Neural cell (in vitro differentiated cells): ENCODE measurements at regions not wholly inside any gene's neighbourhood (a gene's known extent, or its start where the extent isn't known, plus 50 kb on each side); places are given as distances from the start of the nearest gene placed in this dataset.

Experiments
- H2AFZ ChIP-seq: fragments of 200-600, 300-800 bp; sonication (generic), shearing (Covaris generic); 2 replicates; pipeline ENCODE4 v1.6.0; 2014; ENCODE audit warnings: low read depth, mild to moderate bottlenecking, antibody characterized with exemption, low read length, moderate library complexity
- H3F3A ChIP-seq: fragments of 200-600 bp; shearing (Covaris generic); 2 replicates; pipeline ENCODE4 v1.6.1; 2016; ENCODE audit warnings: mild to moderate bottlenecking, moderate library complexity, mixed read lengths, antibody characterized with exemption, low read length; ENCODE audit not compliant: insufficient read depth, poor library complexity, severe bottlenecking
- H3K27ac ChIP-seq: fragments of 200-600, 300-800 bp; sonication (generic), shearing (Covaris generic); 2 replicates; pipeline ENCODE4 v1.5.1; 2014; ENCODE audit warnings: mild to moderate bottlenecking, low read length, moderate library complexity
- H3K27me3 ChIP-seq: fragments of 300-800, 200-600 bp; sonication (generic), shearing (Covaris generic); 2 replicates; pipeline ENCODE4 v1.6.0; 2014; ENCODE audit warnings: mild to moderate bottlenecking, low read depth, low read length, moderate library complexity; ENCODE audit not compliant: insufficient read depth
- H3K36me3 ChIP-seq: fragments of 300-800, 200-600 bp; sonication (generic), shearing (Covaris generic); 2 replicates; pipeline ENCODE4 v1.5.1; 2014; ENCODE audit warnings: mild to moderate bottlenecking, antibody characterized with exemption, low read length, moderate library complexity; ENCODE audit not compliant: insufficient read depth
- H3K4me2 ChIP-seq: fragments of 300-800, 200-600 bp; sonication (generic), shearing (Covaris generic); 2 replicates; pipeline ENCODE4 v1.6.0; 2014; ENCODE audit warnings: mild to moderate bottlenecking, low read length
- H3K4me3 ChIP-seq: fragments of 300-800, 200-600 bp; sonication (generic), shearing (Covaris generic); 2 replicates; pipeline ENCODE4 v1.5.1; 2014; ENCODE audit warnings: mild to moderate bottlenecking, low read length, moderate library complexity
- H3K79me2 ChIP-seq: fragments of 200-600 bp; shearing (Covaris generic); replicated peaks from 2 replicates; pipeline ENCODE4 v1.6.0; 2014; ENCODE audit warnings: mild to moderate bottlenecking, low read length, moderate library complexity; ENCODE audit not compliant: insufficient read depth
- H3K9ac ChIP-seq: fragments of 300-800, 200-600 bp; sonication (generic), shearing (Covaris generic); 2 replicates; pipeline ENCODE4 v1.6.1; 2016; ENCODE audit warnings: mild to moderate bottlenecking, low read length, mixed read lengths
- H3K9me2 ChIP-seq: fragments of 200-600 bp; shearing (Covaris generic); 2 replicates; pipeline ENCODE4 v1.6.1; 2016; ENCODE audit warnings: mild to moderate bottlenecking, low read length, mixed read lengths; ENCODE audit not compliant: insufficient read depth
- H3K9me3 ChIP-seq: fragments of 200-600, 300-800 bp; sonication (generic), shearing (Covaris generic); 2 replicates; pipeline ENCODE4 v1.6.1; 2016; ENCODE audit warnings: mild to moderate bottlenecking, mixed run types, low read length, moderate library complexity, mixed read lengths
- H4K20me1 ChIP-seq: fragments of 200-600 bp; shearing (Covaris generic); 2 replicates; pipeline ENCODE4 v1.6.1; 2016; ENCODE audit warnings: mild to moderate bottlenecking, mixed run types; ENCODE audit not compliant: insufficient read depth
- EP300 ChIP-seq: fragments of 450-650 bp; conservative IDR thresholded peaks from 2 replicates; pipeline ENCODE4 v1.6.1; 2014; ENCODE audit warnings: antibody characterized with exemption, mild to moderate bottlenecking, moderate library complexity; ENCODE audit not compliant: poor library complexity, severe bottlenecking
- EZH2 ChIP-seq: fragments of 200-600, 300-800 bp; shearing (Covaris generic), sonication (generic); IDR thresholded peaks from 2 replicates; pipeline ENCODE4 v1.6.1; 2014; ENCODE audit warnings: antibody characterized with exemption, low read length, borderline replicate concordance, mild to moderate bottlenecking; ENCODE audit not compliant: insufficient read depth, poor library complexity, severe bottlenecking
- MXI1 ChIP-seq: fragments of 450-650 bp; conservative IDR thresholded peaks from 2 replicates; pipeline ENCODE4 v1.6.1; 2014; ENCODE audit warnings: antibody characterized with exemption, mild to moderate bottlenecking; ENCODE audit not compliant: poor library complexity, severe bottlenecking
- POLR2AphosphoS5 ChIP-seq: IDR thresholded peaks from 2 replicates; pipeline ENCODE4 v1.6.1; 2012
- RAD21 ChIP-seq: fragments of 450-650 bp; conservative IDR thresholded peaks from 2 replicates; pipeline ENCODE4 v1.6.1; 2014; ENCODE audit warnings: antibody characterized with exemption, mild to moderate bottlenecking, moderate library complexity
- REST ChIP-seq: IDR thresholded peaks from 2 replicates; pipeline ENCODE4 v1.6.1; 2012; ENCODE audit warnings: borderline replicate concordance
- SMC3 ChIP-seq: fragments of 450-650 bp; conservative IDR thresholded peaks from 2 replicates; pipeline ENCODE4 v1.6.1; 2014; ENCODE audit warnings: antibody characterized with exemption, mild to moderate bottlenecking, moderate library complexity; ENCODE audit not compliant: poor library complexity
- TAF1 ChIP-seq: IDR thresholded peaks from 2 replicates; pipeline ENCODE4 v1.6.1; 2012; ENCODE audit warnings: low read depth
- TF ChIP-seq, protein P1 (sequence below): fragments of 450-650 bp; IDR thresholded peaks from 2 replicates; pipeline ENCODE4 v1.5.1; 2014; ENCODE audit warnings: antibody characterized with exemption, mild to moderate bottlenecking, moderate library complexity; ENCODE audit not compliant: poor library complexity, severe bottlenecking

DNA sequence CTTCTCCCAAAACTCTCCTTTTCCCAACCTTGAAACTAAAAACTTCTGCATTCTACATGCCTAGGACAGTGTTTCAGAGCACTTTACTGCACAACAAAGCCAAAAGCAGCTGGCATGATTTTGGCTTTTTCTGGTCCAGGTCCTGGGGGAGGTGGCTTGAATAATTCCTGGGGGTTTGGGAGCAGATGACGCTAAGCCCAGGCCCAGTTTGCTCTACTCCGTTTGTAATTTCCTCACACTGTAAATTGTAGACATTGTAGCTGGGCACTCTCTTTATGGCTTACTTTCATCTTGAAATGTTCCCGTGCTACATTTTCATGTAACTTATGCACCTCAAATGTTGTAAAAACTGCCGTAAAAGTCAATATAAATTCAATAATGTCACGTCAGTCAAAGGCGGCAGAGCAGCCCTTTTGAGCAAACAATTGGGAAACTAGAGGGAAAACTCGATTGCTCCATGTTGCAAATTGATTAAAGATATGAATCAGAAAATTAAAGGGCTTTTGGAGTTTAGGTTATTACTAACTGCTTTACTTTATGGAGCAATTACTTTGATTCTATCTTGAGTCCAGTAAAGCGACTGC, 373.2 kb upstream of the SLC14A2 start:
- no peaks in the 10 kb centered on the region for H3K9me3 ChIP-seq
- no peaks in the 10 kb centered on the region for H3F3A ChIP-seq
- H4K20me1 ChIP-seq = no peaks in the 10 kb centered on the region
- no peaks in the 10 kb centered on the region for H3K9me2 ChIP-seq
- H3K27ac ChIP-seq = no peak overlapping the region
- H3K4me2 ChIP-seq = no peak overlapping the region
- TF ChIP-seq MXI1 (no peak), TAF1 (no peak), RAD21 (no peak), SMC3 (no peak), EZH2 (no peak), REST (no peak), POLR2AphosphoS5 (no peak), EP300 (no peak)
- TF ChIP-seq, protein P1, sequence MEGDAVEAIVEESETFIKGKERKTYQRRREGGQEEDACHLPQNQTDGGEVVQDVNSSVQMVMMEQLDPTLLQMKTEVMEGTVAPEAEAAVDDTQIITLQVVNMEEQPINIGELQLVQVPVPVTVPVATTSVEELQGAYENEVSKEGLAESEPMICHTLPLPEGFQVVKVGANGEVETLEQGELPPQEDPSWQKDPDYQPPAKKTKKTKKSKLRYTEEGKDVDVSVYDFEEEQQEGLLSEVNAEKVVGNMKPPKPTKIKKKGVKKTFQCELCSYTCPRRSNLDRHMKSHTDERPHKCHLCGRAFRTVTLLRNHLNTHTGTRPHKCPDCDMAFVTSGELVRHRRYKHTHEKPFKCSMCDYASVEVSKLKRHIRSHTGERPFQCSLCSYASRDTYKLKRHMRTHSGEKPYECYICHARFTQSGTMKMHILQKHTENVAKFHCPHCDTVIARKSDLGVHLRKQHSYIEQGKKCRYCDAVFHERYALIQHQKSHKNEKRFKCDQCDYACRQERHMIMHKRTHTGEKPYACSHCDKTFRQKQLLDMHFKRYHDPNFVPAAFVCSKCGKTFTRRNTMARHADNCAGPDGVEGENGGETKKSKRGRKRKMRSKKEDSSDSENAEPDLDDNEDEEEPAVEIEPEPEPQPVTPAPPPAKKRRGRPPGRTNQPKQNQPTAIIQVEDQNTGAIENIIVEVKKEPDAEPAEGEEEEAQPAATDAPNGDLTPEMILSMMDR = no peak
- no peaks in the 10 kb centered on the region for H3K27me3 ChIP-seq
- no peak overlapping the region for H2AFZ ChIP-seq
- no peak overlapping the region for H3K9ac ChIP-seq
- no peaks in the 10 kb centered on the region for H3K36me3 ChIP-seq
- H3K4me3 ChIP-seq = no peak overlapping the region
- H3K79me2 ChIP-seq = no peaks in the 10 kb centered on the region

GRCh38 chr18:45243340-45244110, 371.8 kb upstream of the SLC14A2 start:
- Histone ChIP-seq H3K9me3 (no peaks in the 10 kb centered on the region), H3F3A (no peaks in the 10 kb centered on the region), H3K27me3 (no peaks in the 10 kb centered on the region), H3K4me2 (no peak overlapping the region), H2AFZ (no peak overlapping the region), H4K20me1 (no peaks in the 10 kb centered on the region), H3K9ac (no peak overlapping the region), H3K9me2 (no peaks in the 10 kb centered on the region), H3K27ac (no peak overlapping the region), H3K79me2 (no peaks in the 10 kb centered on the region), H3K36me3 (no peaks in the 10 kb centered on the region), H3K4me3 (no peak overlapping the region)
- TF ChIP-seq EZH2 (no peak), POLR2AphosphoS5 (no peak), REST (no peak), SMC3 (no peak), MXI1 (no peak), TAF1 (no peak), RAD21 (no peak), EP300 (no peak)
- TF ChIP-seq, protein P1 = no peak
